NCI-H1092 treated with DMSO at 0.1 percent for 48 hours (cell line): ENCODE measurements at regions not wholly inside any gene's neighbourhood (a gene's known extent, or its start where the extent isn't known, plus 50 kb on each side); places are given as distances from the start of the nearest gene placed in this dataset.
"Not testable (repeated sequence)": the region's sequence is repeated elsewhere in the genome, so short reads cannot be mapped to it uniquely, and the experiment has no call there.

Source experiments
- DNase-seq: peaks from one replicate; lab custom pipeline; 2025; lab: John Stamatoyannopoulos, UW

GRCh38 chr9:27817747-27818146 lies 244.5 kb upstream of the C9orf72 start:
- no peak for DNase-seq

GRCh38 chr9:27818348-27818747 lies 245.1 kb upstream of the C9orf72 start:
- no peak for DNase-seq

- no peak for DNase-seq
Measured at GRCh38 chr9:27828908-27829307, 255.6 kb upstream of the C9orf72 start.

- DNase-seq = no peak
Measured at GRCh38 chr9:27829621-27830020, 256.3 kb upstream of the C9orf72 start.

GRCh38 chr9:27832108-27832507 lies 258.8 kb upstream of the C9orf72 start:
- not testable (repeated sequence) for DNase-seq

- DNase-seq = no peak
Measured at GRCh38 chr9:27835286-27835685, 262.0 kb upstream of the C9orf72 start.

GRCh38 chr9:27835746-27836145 lies 262.5 kb upstream of the C9orf72 start:
- DNase-seq = no peak

GRCh38 chr9:27836661-27837401 lies 263.6 kb upstream of the C9orf72 start:
- DNase-seq = no peak

GRCh38 chr9:27838876-27839275 lies 265.6 kb upstream of the C9orf72 start:
- no peak for DNase-seq

- DNase-seq = not testable (repeated sequence)
Measured at GRCh38 chr9:27839767-27840166, 266.5 kb upstream of the C9orf72 start.

GRCh38 chr9:27844797-27845196 lies 271.5 kb upstream of the C9orf72 start:
- DNase-seq = no peak

GRCh38 chr9:27847380-27847779 lies 274.1 kb upstream of the C9orf72 start:
- DNase-seq = no peak

GRCh38 chr9:27847818-27848217 lies 274.5 kb upstream of the C9orf72 start:
- DNase-seq = peak; percentile 22

GRCh38 chr9:27848315-27848714 lies 275.0 kb upstream of the C9orf72 start:
- DNase-seq = no peak

- no peak for DNase-seq
Measured at GRCh38 chr9:27851858-27852257, 278.6 kb upstream of the C9orf72 start.

GRCh38 chr9:27853529-27853928 lies 280.2 kb upstream of the C9orf72 start:
- no peak for DNase-seq

- DNase-seq = no peak
Measured at GRCh38 chr9:27856054-27856453, 282.8 kb upstream of the C9orf72 start.

GRCh38 chr9:27856748-27857147 lies 283.5 kb upstream of the C9orf72 start:
- DNase-seq = no peak

GRCh38 chr9:27861887-27862286 lies 288.6 kb upstream of the C9orf72 start:
- DNase-seq = no peak

GRCh38 chr9:27864644-27865438 lies 291.6 kb upstream of the C9orf72 start:
- peak; percentile 66 for DNase-seq

- DNase-seq = no peak
Measured at GRCh38 chr9:27866741-27867140, 293.5 kb upstream of the C9orf72 start.

GRCh38 chr9:27870404-27870803 lies 297.1 kb upstream of the C9orf72 start:
- no peak for DNase-seq

- peak; percentile 74 for DNase-seq
Measured at GRCh38 chr9:27880156-27880555, 306.9 kb upstream of the C9orf72 start.
